GM10266 (cell line): ENCODE measurements at regions not wholly inside any gene's neighbourhood (a gene's known extent, or its start where the extent isn't known, plus 50 kb on each side); places are given as distances from the start of the nearest gene placed in this dataset.
"Not testable (repeated sequence)": the region's sequence is repeated elsewhere in the genome, so short reads cannot be mapped to it uniquely, and the experiment has no call there.

ENCODE experiments used
- DNase-seq: peaks from one replicate; pipeline ENCODE4 v3.0.0; 2012; ENCODE audit errors: extremely low spot score
- TF ChIP-seq, protein P1 (sequence below): IDR thresholded peaks from 2 replicates; pipeline ENCODE4 v1.5.1; 2012; ENCODE audit warnings: mild to moderate bottlenecking, low read depth; ENCODE audit not compliant: control insufficient read depth, insufficient read depth; ENCODE audit errors: missing control alignments

DNA sequence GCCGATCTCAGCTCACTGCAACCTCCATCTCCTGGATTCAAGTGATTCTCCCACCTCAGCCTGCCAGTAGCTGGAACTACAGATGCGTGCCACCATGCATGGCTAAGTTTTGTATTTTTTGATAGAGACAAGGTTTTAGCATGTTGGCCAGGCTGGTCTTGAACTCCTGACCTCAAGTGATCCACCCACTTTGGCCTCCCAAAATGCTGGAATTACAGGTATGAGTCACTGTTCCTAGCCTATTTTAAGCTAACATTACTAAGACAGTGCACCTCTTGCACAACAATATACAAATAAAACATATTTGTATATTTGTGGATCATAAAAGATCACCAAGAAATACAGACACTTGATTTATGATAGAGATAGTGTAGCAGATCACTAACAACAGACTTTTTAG, 139.1 kb downstream of the DUSP10 start:
- TF ChIP-seq, protein P1, sequence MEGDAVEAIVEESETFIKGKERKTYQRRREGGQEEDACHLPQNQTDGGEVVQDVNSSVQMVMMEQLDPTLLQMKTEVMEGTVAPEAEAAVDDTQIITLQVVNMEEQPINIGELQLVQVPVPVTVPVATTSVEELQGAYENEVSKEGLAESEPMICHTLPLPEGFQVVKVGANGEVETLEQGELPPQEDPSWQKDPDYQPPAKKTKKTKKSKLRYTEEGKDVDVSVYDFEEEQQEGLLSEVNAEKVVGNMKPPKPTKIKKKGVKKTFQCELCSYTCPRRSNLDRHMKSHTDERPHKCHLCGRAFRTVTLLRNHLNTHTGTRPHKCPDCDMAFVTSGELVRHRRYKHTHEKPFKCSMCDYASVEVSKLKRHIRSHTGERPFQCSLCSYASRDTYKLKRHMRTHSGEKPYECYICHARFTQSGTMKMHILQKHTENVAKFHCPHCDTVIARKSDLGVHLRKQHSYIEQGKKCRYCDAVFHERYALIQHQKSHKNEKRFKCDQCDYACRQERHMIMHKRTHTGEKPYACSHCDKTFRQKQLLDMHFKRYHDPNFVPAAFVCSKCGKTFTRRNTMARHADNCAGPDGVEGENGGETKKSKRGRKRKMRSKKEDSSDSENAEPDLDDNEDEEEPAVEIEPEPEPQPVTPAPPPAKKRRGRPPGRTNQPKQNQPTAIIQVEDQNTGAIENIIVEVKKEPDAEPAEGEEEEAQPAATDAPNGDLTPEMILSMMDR = no peak
- DNase-seq = no peak

- not testable (repeated sequence) for DNase-seq
Observed at GRCh38 chr1:221604390-221604789, 137.5 kb downstream of the DUSP10 start.

GRCh38 chr1:221604948-221605347, 136.9 kb downstream of the DUSP10 start:
- TF ChIP-seq, protein P1 = no peak
- no peak for DNase-seq

GRCh38 chr1:221605569-221605968, 136.3 kb downstream of the DUSP10 start:
- DNase-seq = no peak

DNA sequence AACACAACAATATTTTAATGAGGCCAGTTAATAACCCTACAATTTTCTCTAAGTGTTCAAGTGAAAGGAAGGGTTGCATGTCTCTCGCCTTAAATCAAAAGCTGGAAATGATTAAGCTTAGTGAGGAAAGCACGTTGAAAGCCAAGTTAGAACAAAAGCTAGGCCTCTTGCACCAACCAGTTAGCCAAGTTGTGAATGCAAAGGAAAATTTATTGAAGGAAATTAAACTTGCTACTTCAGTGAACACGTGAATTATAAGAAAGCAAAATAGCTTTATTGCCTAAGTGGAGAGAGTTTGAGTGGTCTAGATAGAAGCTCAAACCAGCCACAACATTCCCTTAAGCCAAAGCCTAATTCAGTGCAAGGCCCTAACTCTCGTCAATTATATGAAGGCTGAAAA, 135.6 kb downstream of the DUSP10 start:
- TF ChIP-seq, protein P1 = no peak
- no peak for DNase-seq

More at GRCh38 chr1:221605569-221605968, 136.3 kb downstream of the DUSP10 start:
- TF ChIP-seq, protein P1 = no peak

GRCh38 chr1:221608835-221609320, 133.0 kb downstream of the DUSP10 start:
- TF ChIP-seq, protein P1 = no peak
- no peak for DNase-seq

- no peak for DNase-seq
- TF ChIP-seq, protein P1 = no peak
Observed at GRCh38 chr1:221611656-221612046, 130.2 kb downstream of the DUSP10 start.
